Astrocyte (in vitro differentiated cells and primary cell): ENCODE measurements at regions not wholly inside any gene's neighbourhood (a gene's known extent, or its start where the extent isn't known, plus 50 kb on each side); places are given as distances from the start of the nearest gene placed in this dataset.

Experiments used
- DNase-seq: peaks from one replicate; pipeline ENCODE4 v3.0.0-alpha.2; 2010; ENCODE audit warnings: low read depth
- FAIRE-seq: peaks from 2 replicates; lab custom pipeline; 2011; peaks lifted over from hg19 to GRCh38; lab: Jason Lieb, UNC
- H2AFZ ChIP-seq: 2 replicates; pipeline ENCODE4 v1.6.0; 2012; ENCODE audit warnings: low read depth, low read length, inconsistent platforms
- H3K27ac ChIP-seq: 2 replicates; pipeline ENCODE4 v1.5.1; 2011; ENCODE audit warnings: low read depth, low read length, inconsistent platforms
- H3K27me3 ChIP-seq: 2 replicates; pipeline ENCODE4 v1.6.0; 2011; ENCODE audit warnings: low read length, inconsistent platforms; ENCODE audit not compliant: insufficient read depth
- H3K36me3 ChIP-seq: 2 replicates; pipeline ENCODE4 v1.5.1; 2011; ENCODE audit warnings: low read length, inconsistent platforms; ENCODE audit not compliant: insufficient read depth
- H3K4me1 ChIP-seq: 2 replicates; pipeline ENCODE4 v1.5.1; 2011; ENCODE audit warnings: low read length, inconsistent platforms; ENCODE audit not compliant: insufficient read depth
- H3K4me2 ChIP-seq: 2 replicates; pipeline ENCODE4 v1.6.0; 2012; ENCODE audit warnings: low read length, inconsistent platforms
- H3K4me3 ChIP-seq: 2 replicates; pipeline ENCODE4 v1.5.1; 2011; ENCODE audit warnings: low read depth, mild to moderate bottlenecking, low read length, inconsistent platforms; ENCODE audit not compliant: insufficient read depth
- H3K79me2 ChIP-seq: 2 replicates; pipeline ENCODE4 v1.6.0; 2012; ENCODE audit warnings: mild to moderate bottlenecking, low read length, inconsistent platforms; ENCODE audit not compliant: insufficient read depth
- H3K9ac ChIP-seq: 2 replicates; pipeline ENCODE4 v1.6.0; 2012; ENCODE audit warnings: mild to moderate bottlenecking, low read length, inconsistent platforms
- H3K9me3 ChIP-seq: 2 replicates; pipeline ENCODE4 v1.5.1; 2012; ENCODE audit warnings: low read depth, mild to moderate bottlenecking, low read length, inconsistent platforms; ENCODE audit not compliant: insufficient read depth
- H4K20me1 ChIP-seq: 2 replicates; pipeline ENCODE4 v1.6.0; 2012; ENCODE audit warnings: low read length, inconsistent platforms; ENCODE audit not compliant: insufficient read depth
- H3K27ac Mint-ChIP-seq: one replicate; pipeline ENCODE4 v1.8.0; 2021; ENCODE audit warnings: mild to moderate bottlenecking, mixed read lengths; ENCODE audit not compliant: unreplicated experiment
- H3K27me3 Mint-ChIP-seq: one replicate; pipeline ENCODE4 v1.8.0; 2021; ENCODE audit warnings: low read depth, mixed read lengths; ENCODE audit not compliant: unreplicated experiment
- H3K36me3 Mint-ChIP-seq: one replicate; pipeline ENCODE4 v1.8.0; 2021; ENCODE audit warnings: low read depth, mixed read lengths; ENCODE audit not compliant: unreplicated experiment
- H3K4me1 Mint-ChIP-seq: one replicate; pipeline ENCODE4 v1.8.0; 2021; ENCODE audit warnings: low read depth, mixed read lengths; ENCODE audit not compliant: unreplicated experiment
- H3K4me3 Mint-ChIP-seq: one replicate; pipeline ENCODE4 v1.8.0; 2021; ENCODE audit warnings: mild to moderate bottlenecking, moderate library complexity, mixed read lengths; ENCODE audit not compliant: unreplicated experiment
- H3K9me3 Mint-ChIP-seq: one replicate; pipeline ENCODE4 v1.8.0; 2021; ENCODE audit warnings: mild to moderate bottlenecking, mixed read lengths; ENCODE audit not compliant: unreplicated experiment
- CTCF ChIP-seq: IDR thresholded peaks from 2 replicates; pipeline ENCODE4 v1.5.1; 2011; ENCODE audit warnings: low read depth, mild to moderate bottlenecking, inconsistent platforms, low read length, moderate library complexity; ENCODE audit not compliant: insufficient read depth
- EZH2 ChIP-seq: IDR thresholded peaks from 2 replicates; pipeline ENCODE4 v1.6.1; 2012; ENCODE audit warnings: mild to moderate bottlenecking, low read length, inconsistent platforms; ENCODE audit not compliant: insufficient read depth

GRCh38 chr2:8454797-8455196, 227.1 kb upstream of the ID2 start:
- H3K4me3 ChIP-seq = no peak overlapping the region
- Mint-ChIP-seq H3K4me1 (no peaks in the 10 kb centered on the region), H3K36me3 (peaks cover 2% of the 10 kb centered on the region), H3K27me3 (peaks cover 24% of the 10 kb centered on the region), H3K27ac (no peak overlapping the region), H3K4me3 (no peak overlapping the region), H3K9me3 (no peaks in the 10 kb centered on the region)
- H3K27me3 ChIP-seq = peaks cover 8% of the 10 kb centered on the region
- H3K4me2 ChIP-seq = no peak overlapping the region
- peaks cover 4% of the 10 kb centered on the region for H3K4me1 ChIP-seq
- H3K36me3 ChIP-seq = no peaks in the 10 kb centered on the region
- no peaks in the 10 kb centered on the region for H3K79me2 ChIP-seq
- TF ChIP-seq CTCF (no peak), EZH2 (no peak)
- DNase-seq (no peak), FAIRE-seq (no peak)
- no peak overlapping the region for H3K9ac ChIP-seq
- H3K27ac ChIP-seq = no peak overlapping the region
- H4K20me1 ChIP-seq = no peaks in the 10 kb centered on the region
- no peak overlapping the region for H2AFZ ChIP-seq
- no peaks in the 10 kb centered on the region for H3K9me3 ChIP-seq

- Mint-ChIP-seq H3K9me3 (no peaks in the 10 kb centered on the region), H3K27me3 (peaks cover 24% of the 10 kb centered on the region), H3K4me3 (no peak overlapping the region), H3K4me1 (no peaks in the 10 kb centered on the region), H3K27ac (no peak overlapping the region), H3K36me3 (peaks cover 2% of the 10 kb centered on the region)
- FAIRE-seq (no peak), DNase-seq (no peak)
- H4K20me1 ChIP-seq = no peaks in the 10 kb centered on the region
- H3K36me3 ChIP-seq = no peaks in the 10 kb centered on the region
- no peaks in the 10 kb centered on the region for H3K79me2 ChIP-seq
- no peak overlapping the region for H3K4me3 ChIP-seq
- H2AFZ ChIP-seq = no peak overlapping the region
- no peak overlapping the region for H3K4me2 ChIP-seq
- H3K27me3 ChIP-seq = peaks cover 8% of the 10 kb centered on the region
- H3K9ac ChIP-seq = no peak overlapping the region
- H3K27ac ChIP-seq = no peak overlapping the region
- no peak for TF ChIP-seq EZH2
- TF ChIP-seq CTCF = no peak
- peaks cover 4% of the 10 kb centered on the region for H3K4me1 ChIP-seq
- no peaks in the 10 kb centered on the region for H3K9me3 ChIP-seq
Measured at GRCh38 chr2:8455236-8456150, 226.4 kb upstream of the ID2 start.
